HFF-Myc (cell line): ENCODE measurements at regions not wholly inside any gene's neighbourhood (a gene's known extent, or its start where the extent isn't known, plus 50 kb on each side); places are given as distances from the start of the nearest gene placed in this dataset.

ENCODE experiments used
- DNase-seq: peaks from one replicate; pipeline ENCODE4 v3.0.0-alpha.2; 2011; ENCODE audit warnings: low read depth; ENCODE audit errors: extremely low read depth
- H3K4me3 ChIP-seq: replicated peaks from 2 replicates; pipeline ENCODE4 v1.5.1; 2011; ENCODE audit warnings: low read depth, mild to moderate bottlenecking, control low read depth, low read length
- TF ChIP-seq, protein P1 (sequence below): IDR thresholded peaks from 2 replicates; pipeline ENCODE4 v1.5.1; 2012; ENCODE audit warnings: mild to moderate bottlenecking, low read depth, low read length, control low read depth; ENCODE audit errors: missing control alignments

DNA sequence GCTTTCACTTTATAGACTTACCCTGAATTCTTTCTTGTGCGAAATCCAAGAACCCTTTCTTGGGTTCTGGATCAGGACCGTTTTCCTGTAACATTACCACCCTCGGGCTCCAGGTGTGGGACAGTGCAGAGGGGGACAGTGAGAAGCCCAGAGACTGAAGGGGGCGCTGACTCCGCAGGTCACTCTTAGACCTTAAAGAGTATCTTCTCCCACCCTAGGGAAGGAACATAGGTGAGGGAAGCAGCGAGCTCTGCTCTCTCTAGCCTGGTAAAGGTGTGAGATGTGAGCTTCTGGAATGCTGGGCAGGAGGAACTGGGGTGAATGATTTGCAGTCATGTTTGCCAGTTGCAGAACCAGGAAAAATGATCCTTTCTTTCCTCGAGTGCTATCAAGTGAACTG is 80.8 kb upstream of the ZNF507 start:
- TF ChIP-seq, protein P1, sequence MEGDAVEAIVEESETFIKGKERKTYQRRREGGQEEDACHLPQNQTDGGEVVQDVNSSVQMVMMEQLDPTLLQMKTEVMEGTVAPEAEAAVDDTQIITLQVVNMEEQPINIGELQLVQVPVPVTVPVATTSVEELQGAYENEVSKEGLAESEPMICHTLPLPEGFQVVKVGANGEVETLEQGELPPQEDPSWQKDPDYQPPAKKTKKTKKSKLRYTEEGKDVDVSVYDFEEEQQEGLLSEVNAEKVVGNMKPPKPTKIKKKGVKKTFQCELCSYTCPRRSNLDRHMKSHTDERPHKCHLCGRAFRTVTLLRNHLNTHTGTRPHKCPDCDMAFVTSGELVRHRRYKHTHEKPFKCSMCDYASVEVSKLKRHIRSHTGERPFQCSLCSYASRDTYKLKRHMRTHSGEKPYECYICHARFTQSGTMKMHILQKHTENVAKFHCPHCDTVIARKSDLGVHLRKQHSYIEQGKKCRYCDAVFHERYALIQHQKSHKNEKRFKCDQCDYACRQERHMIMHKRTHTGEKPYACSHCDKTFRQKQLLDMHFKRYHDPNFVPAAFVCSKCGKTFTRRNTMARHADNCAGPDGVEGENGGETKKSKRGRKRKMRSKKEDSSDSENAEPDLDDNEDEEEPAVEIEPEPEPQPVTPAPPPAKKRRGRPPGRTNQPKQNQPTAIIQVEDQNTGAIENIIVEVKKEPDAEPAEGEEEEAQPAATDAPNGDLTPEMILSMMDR: no peak
- H3K4me3 ChIP-seq: no peak overlapping the region
- DNase-seq: no peak

DNA sequence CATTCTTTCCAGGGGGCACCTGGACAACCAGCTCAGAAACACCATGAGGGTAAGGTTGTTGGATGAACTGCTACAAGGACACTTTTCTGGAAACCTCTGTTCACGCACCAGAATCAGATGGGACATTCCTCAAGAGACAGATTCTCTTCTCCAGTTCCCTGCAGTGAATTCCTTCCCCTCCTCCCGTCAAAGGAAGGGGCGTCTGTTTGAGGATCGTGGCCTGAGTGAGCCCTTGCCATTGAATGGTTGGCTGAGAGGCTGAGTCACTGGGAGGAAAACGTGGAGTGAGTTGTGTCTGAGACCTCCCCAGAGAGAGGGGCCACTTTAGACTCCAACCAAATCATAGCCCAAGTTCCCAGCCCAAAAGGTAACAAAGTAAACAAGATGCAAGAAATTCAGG is 79.4 kb upstream of the ZNF507 start:
- DNase-seq: no peak
- no peak overlapping the region for H3K4me3 ChIP-seq
- TF ChIP-seq, protein P1: no peak

DNA sequence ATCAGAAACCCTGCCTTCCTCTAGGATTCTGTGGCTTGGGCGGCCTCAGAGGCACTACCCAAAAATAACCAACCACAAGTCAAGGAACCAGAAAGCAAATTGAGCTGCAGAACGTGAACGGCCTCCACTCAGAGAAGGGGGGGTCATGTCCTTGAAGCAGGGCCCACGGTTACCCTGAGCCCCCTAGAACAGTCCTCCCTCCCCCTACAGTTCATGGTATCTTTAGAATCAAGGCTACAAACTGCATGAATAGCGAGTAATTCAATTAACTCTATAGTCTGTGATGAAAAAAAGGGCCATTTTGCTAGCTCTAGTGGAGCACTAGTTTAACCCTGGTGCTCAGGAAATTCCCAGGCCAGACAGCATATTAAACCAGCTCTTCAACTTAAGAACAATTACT is 79.0 kb upstream of the ZNF507 start:
- no peak for DNase-seq
- TF ChIP-seq, protein P1: no peak
- no peak overlapping the region for H3K4me3 ChIP-seq

DNA sequence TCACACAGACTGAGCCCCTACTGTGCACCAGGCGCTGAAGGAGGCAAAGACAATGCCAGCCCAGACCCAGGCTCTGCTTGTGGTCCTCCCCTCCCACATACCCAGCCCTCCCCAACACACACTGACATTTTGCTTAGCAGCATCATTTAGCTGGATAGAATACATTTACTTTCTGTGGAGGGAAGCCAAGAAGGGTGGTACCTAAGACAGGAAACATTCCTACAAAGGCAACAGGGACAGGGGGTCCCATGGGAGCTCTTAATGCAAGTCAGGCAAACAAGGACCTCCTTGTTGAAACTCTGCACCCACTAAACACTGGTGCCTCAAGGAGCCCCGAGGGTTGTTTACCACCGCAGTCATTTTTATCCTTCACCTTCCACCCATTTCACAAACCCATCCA is 77.0 kb upstream of the ZNF507 start:
- no peak for DNase-seq
- no peak overlapping the region for H3K4me3 ChIP-seq
- TF ChIP-seq, protein P1: no peak

DNA sequence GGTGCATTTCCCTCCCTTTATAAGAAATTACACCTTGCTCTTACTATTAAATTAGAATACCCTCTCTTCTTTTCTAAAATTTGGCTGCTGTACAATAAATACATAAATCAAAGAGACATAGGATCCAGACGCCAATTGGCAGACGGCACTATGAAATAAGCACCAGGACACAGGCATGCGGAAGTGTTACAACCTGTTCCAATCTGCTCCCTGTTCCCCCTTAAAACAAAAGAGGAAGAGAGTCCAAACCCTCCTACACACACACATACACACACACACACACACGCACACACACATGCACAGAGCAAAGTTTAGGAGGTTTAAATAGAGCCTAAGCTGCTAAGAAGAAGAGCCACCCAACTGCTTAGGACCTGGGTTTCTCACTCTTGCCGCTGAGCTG is 75.6 kb upstream of the ZNF507 start:
- no peak overlapping the region for H3K4me3 ChIP-seq
- no peak for DNase-seq
- TF ChIP-seq, protein P1: no peak

DNA sequence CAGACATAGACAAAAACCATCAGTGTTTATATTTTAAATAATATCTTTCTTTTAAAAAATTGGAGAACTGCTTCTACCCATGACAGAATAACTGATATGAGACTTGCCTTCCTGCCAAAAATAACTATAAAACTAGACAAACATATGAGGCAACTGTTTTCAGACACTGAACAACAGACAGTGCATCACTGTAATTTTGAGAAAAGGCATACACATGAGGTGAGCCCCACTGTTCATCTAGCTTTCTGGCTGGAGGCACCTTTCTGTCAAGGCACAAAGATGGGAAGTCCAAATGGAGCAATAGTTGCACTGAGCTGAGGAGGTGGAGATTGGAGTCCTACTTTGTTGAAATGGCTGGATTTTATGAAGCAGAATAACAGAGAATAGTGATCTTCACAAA is 71.9 kb upstream of the ZNF507 start:
- DNase-seq: no peak
- H3K4me3 ChIP-seq: no peak overlapping the region
- TF ChIP-seq, protein P1: no peak

DNA sequence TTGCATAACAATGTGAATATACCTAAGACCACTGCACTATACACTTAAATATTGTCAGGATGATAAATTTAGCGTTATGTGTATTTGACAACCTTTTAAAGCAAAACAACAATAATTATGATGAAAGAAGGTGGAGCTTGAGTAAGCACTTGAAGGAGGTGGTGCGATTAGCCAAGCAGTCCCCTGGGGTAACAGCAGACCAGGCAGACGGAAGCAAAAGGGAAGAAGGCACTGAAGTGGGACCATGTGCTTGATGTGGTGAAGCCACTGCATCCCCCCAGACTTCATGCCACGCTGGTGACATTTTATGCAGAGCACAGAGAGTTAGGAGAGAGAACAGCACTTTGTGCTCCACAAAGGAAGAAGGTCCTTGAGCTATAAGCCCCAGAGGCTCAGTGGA is 58.3 kb upstream of the ZNF507 start:
- TF ChIP-seq, protein P1: no peak
- no peak for DNase-seq
- no peak overlapping the region for H3K4me3 ChIP-seq
